ENCODE measurements at regions not wholly inside any gene's neighbourhood (a gene's known extent, or its start where the extent isn't known, plus 50 kb on each side); places are given as distances from the start of the nearest gene placed in this dataset.

- Histone ChIP-seq H3K4me1 (ENCODE audit: insufficient read depth, low read length) (no peaks in the 10 kb centered on the region), H3K27me3 (ENCODE audit: control insufficient read depth in 1 of 2, insufficient read depth in 2 of 2, low read length in 2 of 2) (peaks cover 0 to 41% of the 10 kb centered on the region in 2 experiments; a peak in 4 of 5 replicates), H2AFZ (ENCODE audit: low read length) (no peak overlapping the region), H3K4me2 (ENCODE audit: low read depth, low read length) (no peak overlapping the region), H3K36me3 (replicated peaks in 1 of 2; ENCODE audit: control insufficient read depth in 1 of 2, insufficient read depth in 2 of 2, low read length in 2 of 2) (no peaks in the 10 kb centered on the region), H3K27ac (ENCODE audit: extremely low read length, insufficient read depth, low read length) (no peak overlapping the region), H3K4me3 (replicated peaks in 1 of 3; ENCODE audit: insufficient read depth in 1 of 3, low read depth in 2 of 3, low read length in 3 of 3) (no peak overlapping the region), H3K9ac (ENCODE audit: insufficient read depth, low read depth, low read length) (no peak overlapping the region), H4K20me1 (ENCODE audit: insufficient read depth, low read length) (no peaks in the 10 kb centered on the region), H3K79me2 (ENCODE audit: insufficient read depth, low read length) (no peaks in the 10 kb centered on the region), H3K9me3 (ENCODE audit: low read length) (no peaks in the 10 kb centered on the region)
- intact Hi-C loops (cut with micrococcal nuclease; ENCODE audit: unreplicated experiment) (no loop called here), in situ Hi-C loops (cut with HindIII; ENCODE audit: extremely low pct_ligation_motif_present, low pct_unique_long_range_greater_than_20kb) (no loop called here)
- FAIRE-seq (no peak), ATAC-seq (no peak), DNase-seq (ENCODE audit: low spot score) (no peak)
- POLR2A ChIA-PET: no interaction called here
- CTCF ChIA-PET (ENCODE audit: low intra/inter-chr PET ratio, low total read pairs): no interaction called here
- BruUV-seq (replicated peaks): no TSS peak
- TF ChIP-seq POLR2AphosphoS2 (IDR thresholded peaks at IDR 0.05; ENCODE audit: low read depth, low read length) (no peak), ZMYM4 (CRISPR knock-in tag; IDR thresholded peaks at IDR 0.05) (no peak), ZNF841 (CRISPR knock-in tag; IDR thresholded peaks at IDR 0.05; ENCODE audit: borderline replicate concordance) (no peak), SYNCRIP (IDR thresholded peaks at IDR 0.05; ENCODE audit: insufficient read depth, low read depth, low read length) (no peak), ZNF251 (CRISPR knock-in tag; IDR thresholded peaks at IDR 0.05) (no peak), ZFX (CRISPR knock-in tag; IDR thresholded peaks at IDR 0.05; ENCODE audit: low read depth) (no peak), KLF13 (CRISPR knock-in tag; IDR thresholded peaks at IDR 0.05) (no peak), ZZZ3 (CRISPR knock-in tag; IDR thresholded peaks at IDR 0.05; ENCODE audit: borderline replicate concordance) (no peak), UBTF (CRISPR knock-in tag; IDR thresholded peaks at IDR 0.05) (no peak), ELF3 (CRISPR knock-in tag; IDR thresholded peaks at IDR 0.05) (no peak), NPAS2 (CRISPR knock-in tag; IDR thresholded peaks at IDR 0.05; ENCODE audit: borderline replicate concordance) (no peak), ZNF574 (CRISPR knock-in tag; IDR thresholded peaks at IDR 0.05) (no peak), TBX3 (IDR thresholded peaks at IDR 0.05; ENCODE audit: borderline replicate concordance) (no peak), DNMT3B (CRISPR knock-in tag; conservative IDR thresholded peaks at IDR 0.05) (no peak), FOXK1 (CRISPR knock-in tag; IDR thresholded peaks at IDR 0.05; ENCODE audit: borderline replicate concordance, low read depth) (no peak)
- WGBS (ENCODE audit: low lambda C conversion rate): 16% methylated on average over 4 of the region's 5 CpGs
Observed at GRCh38 chr1:181208967-181209366, 120.5 kb downstream of the IER5 start.
